ENCODE measurements at regions not wholly inside any gene's neighbourhood (a gene's known extent, or its start where the extent isn't known, plus 50 kb on each side); places are given as distances from the start of the nearest gene placed in this dataset.

DNA sequence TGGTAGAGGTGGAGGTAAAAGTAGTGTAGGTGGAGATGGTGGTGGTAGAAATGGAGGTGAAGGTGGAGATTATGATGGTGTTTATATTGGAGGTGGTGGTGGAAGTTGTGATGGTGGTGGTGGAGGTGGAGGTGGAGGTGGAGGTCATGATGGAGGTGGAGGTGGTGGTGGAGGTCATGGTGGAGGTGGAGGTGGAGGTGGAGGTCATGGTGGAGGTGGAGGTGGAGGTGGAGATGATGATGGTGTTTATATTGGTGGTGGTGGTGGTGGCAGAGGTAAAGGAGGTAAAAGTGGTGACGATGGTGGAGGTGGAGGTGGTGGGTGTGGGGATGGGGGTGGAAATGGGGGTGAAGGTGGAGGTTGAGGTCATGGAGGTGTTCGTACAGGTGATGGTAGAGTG lies 107.8 kb downstream of the ASB7 start:
- FAIRE-seq (no peak), DNase-seq (ENCODE audit: insufficient read length, low spot score) (no peak)
- TF ChIP-seq, protein P1, sequence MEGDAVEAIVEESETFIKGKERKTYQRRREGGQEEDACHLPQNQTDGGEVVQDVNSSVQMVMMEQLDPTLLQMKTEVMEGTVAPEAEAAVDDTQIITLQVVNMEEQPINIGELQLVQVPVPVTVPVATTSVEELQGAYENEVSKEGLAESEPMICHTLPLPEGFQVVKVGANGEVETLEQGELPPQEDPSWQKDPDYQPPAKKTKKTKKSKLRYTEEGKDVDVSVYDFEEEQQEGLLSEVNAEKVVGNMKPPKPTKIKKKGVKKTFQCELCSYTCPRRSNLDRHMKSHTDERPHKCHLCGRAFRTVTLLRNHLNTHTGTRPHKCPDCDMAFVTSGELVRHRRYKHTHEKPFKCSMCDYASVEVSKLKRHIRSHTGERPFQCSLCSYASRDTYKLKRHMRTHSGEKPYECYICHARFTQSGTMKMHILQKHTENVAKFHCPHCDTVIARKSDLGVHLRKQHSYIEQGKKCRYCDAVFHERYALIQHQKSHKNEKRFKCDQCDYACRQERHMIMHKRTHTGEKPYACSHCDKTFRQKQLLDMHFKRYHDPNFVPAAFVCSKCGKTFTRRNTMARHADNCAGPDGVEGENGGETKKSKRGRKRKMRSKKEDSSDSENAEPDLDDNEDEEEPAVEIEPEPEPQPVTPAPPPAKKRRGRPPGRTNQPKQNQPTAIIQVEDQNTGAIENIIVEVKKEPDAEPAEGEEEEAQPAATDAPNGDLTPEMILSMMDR (IDR thresholded peaks at IDR 0.05; ENCODE audit: insufficient read depth, missing control alignments) = no peak

DNA sequence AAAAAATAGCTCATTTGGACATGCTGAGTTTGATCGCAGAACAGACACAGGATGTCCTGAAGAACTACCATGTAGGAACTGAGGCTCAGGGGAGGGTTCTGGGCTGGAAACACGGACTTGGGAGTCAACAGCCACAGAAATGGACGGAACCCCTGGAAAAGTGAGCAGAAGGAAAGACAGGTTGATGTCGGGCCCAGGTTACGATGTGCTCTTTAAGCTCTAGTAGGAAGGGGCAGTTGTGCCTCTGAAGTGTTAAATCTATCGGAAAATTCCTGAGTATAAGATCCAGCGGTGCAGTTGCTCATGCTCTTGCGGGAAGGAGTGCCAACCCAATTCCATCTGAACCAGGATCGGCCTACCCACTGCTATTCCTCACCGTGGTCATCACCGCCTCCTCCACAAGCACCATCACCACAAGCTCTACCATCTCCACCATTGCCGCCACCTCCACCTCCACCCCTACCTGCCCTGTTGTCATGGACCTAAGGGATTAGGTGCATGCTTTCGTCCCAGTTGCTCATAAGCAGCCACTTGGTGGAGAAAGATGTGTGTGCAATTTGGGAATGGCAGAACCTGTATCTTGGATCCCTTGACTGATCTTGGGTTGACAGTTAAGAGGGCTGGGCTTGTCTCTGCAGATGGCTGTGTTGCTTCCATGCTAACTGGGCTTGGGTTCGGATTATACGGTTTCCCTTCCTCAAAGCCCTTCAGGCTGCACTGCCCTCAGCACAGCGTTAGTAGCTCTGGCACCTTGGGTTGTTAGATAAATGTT lies 108.5 kb downstream of the ASB7 start:
- FAIRE-seq (no peak), DNase-seq (ENCODE audit: insufficient read length, low spot score) (no peak)
- TF ChIP-seq, protein P1 (IDR thresholded peaks at IDR 0.05; ENCODE audit: insufficient read depth, missing control alignments) = no peak

DNA sequence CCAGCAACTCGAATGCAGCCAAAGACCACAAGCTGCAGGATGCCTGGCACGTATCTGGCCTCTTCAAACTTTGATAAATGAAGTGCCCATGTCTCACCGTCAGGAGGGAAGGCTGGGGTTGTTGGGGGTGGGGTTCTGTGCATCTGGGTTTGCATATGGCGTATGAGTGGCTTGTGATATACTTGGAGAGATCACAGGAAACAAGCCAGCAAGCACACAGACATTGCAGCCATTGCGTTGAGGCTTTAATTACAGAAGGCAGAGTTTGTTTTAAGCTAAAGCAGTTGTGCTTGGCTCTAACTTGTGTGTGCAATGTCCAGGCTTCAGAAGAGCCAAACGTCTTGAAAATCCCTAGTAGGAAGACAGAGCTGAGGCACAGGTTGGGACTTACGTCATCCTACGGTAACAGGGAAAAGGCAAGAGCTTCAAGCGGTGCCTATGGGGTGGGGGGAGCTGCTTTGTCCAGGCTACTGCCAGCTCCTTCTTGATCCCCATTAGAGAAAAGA lies 109.2 kb downstream of the ASB7 start:
- TF ChIP-seq, protein P1 (IDR thresholded peaks at IDR 0.05; ENCODE audit: insufficient read depth, missing control alignments) = no peak
- FAIRE-seq = no peak
- no peak for DNase-seq (ENCODE audit: insufficient read length, low spot score)

DNA sequence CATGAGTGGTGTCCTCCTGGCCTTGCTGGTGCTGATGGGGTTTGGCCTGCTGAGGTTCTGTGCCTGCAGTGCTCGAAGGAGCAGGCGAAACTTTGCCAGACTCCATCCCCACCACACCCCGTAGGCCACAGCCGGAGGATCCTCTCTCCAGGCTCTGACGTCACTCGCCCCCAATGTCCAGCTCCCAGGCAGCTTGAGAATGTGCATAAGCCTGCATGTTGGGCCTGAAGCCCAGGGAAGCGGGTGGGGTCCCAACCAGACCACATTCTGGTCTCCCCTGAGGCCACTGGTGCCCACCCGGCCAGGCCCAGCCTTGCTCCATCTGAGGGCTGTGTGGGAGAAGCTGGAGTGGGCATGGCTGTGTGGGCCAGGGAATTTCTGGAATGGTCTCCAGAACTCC lies 109.8 kb downstream of the ASB7 start:
- TF ChIP-seq, protein P1 (IDR thresholded peaks at IDR 0.05; ENCODE audit: insufficient read depth, missing control alignments) = no peak
- DNase-seq (ENCODE audit: insufficient read length, low spot score) = no peak
- no peak for FAIRE-seq

DNA sequence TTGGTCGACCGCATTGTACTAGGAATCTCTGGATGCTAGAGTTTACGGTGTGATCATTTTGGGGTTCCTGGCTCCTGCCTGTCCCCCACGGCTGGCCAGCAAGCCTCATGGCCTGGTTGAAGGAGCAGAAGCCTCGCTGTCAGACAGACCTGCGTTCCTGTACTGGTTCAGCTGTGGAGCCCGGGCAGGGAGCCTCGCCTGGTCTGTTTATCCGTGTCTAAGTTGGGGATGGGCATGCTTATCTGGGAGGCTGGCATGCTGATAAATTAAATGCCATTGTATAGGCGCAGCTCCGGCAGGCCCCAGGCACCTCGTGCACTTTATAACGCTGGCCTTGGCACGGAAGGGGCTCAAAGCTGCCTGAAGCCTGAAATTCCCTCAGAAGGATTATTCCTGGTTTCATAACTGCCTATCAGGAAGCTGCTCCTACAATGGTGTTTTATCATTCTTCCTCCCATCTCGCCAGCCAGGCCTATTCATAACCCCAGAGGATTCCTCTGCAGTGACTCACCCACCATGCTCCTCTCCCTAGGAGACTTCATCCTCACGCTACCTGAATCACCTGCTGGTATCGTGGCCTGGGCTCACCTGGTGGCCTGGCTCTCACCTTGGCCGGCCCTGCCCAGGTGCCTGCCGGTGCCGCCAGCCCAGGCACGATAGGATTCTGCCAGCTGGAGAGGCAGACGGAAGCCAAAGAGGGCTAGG lies 110.9 kb downstream of the ASB7 start:
- FAIRE-seq = no peak
- no peak for DNase-seq (ENCODE audit: insufficient read length, low spot score)

DNA sequence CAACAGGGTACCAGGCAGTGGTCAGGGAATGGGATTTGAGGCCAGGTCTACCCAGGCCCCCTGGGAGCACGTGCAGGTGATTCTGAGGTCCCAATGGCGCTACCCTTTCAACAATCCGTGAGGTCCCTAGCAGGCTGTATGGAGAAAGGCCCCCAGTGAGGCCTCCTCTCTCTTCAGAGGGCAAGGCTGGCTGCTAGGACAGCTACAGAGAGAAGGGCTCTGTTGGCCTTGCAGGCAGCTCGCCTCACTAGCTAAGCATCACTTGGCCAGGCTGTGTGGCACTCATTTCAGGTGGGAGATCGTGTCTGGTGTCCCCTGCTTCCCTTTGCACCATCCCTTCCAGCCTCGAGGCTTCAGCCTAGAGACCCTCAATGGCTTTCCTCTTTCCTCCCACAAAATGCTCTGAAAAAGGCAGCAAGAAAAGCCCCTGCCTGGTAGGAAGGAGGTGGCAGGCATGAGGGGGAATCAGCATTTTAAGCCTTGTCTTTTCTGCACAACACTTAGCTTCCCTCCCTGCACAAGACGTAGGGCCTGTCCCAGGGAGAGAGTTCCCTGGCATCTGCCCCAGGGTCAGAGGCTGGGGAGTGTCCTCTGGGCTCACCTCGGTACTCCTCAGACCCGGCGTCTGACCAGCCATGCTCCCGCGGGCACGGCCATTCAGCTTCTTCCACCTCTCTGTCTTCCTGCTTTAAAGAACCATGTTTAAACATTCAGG lies 111.8 kb downstream of the ASB7 start:
- FAIRE-seq (no peak), DNase-seq (ENCODE audit: insufficient read length, low spot score) (no peak)
- TF ChIP-seq, protein P1 (IDR thresholded peaks at IDR 0.05; ENCODE audit: insufficient read depth, missing control alignments) = no peak

More for the DNA sequence above, 110.9 kb downstream of the ASB7 start:
- TF ChIP-seq, protein P1 (IDR thresholded peaks at IDR 0.05; ENCODE audit: insufficient read depth, missing control alignments) = no peak
